ENCODE measurements at regions not wholly inside any gene's neighbourhood (a gene's known extent, or its start where the extent isn't known, plus 50 kb on each side); places are given as distances from the start of the nearest gene placed in this dataset.

- no peak for TF ChIP-seq CTCF (conservative IDR thresholded peaks at IDR 0.05)
- no peak overlapping the region for H3K27ac ChIP-seq
Observed at GRCh38 chr5:164383662-164384061, 878.2 kb downstream of the MAT2B start.

- no peak for TF ChIP-seq CTCF (conservative IDR thresholded peaks at IDR 0.05)
- H3K27ac ChIP-seq, result no peak overlapping the region
Observed at GRCh38 chr5:164392531-164392930, 887.1 kb downstream of the MAT2B start.

GRCh38 chr5:164394686-164395194 is 889.3 kb downstream of the MAT2B start:
- TF ChIP-seq CTCF (conservative IDR thresholded peaks at IDR 0.05), result no peak

GRCh38 chr5:164412531-164412930 is 907.1 kb downstream of the MAT2B start:
- no peak overlapping the region for H3K27ac ChIP-seq
- TF ChIP-seq CTCF (conservative IDR thresholded peaks at IDR 0.05), result no peak

More at GRCh38 chr5:164394686-164395194, 889.3 kb downstream of the MAT2B start:
- no peak overlapping the region for H3K27ac ChIP-seq

GRCh38 chr5:164420161-164420560 is 914.7 kb downstream of the MAT2B start:
- TF ChIP-seq CTCF (conservative IDR thresholded peaks at IDR 0.05), result no peak
- no peak overlapping the region for H3K27ac ChIP-seq

- peak; percentile 29; the same call in 1 of the 2 replicates for TF ChIP-seq CTCF (conservative IDR thresholded peaks at IDR 0.05)
Observed at GRCh38 chr5:164422400-164422799, 917.0 kb downstream of the MAT2B start.

GRCh38 chr5:164431634-164432304 is 926.4 kb downstream of the MAT2B start:
- TF ChIP-seq CTCF (conservative IDR thresholded peaks at IDR 0.05), result no peak
- no peak overlapping the region for H3K27ac ChIP-seq

More at GRCh38 chr5:164422400-164422799, 917.0 kb downstream of the MAT2B start:
- no peak overlapping the region for H3K27ac ChIP-seq
